ENCODE measurements at regions not wholly inside any gene's neighbourhood (a gene's known extent, or its start where the extent isn't known, plus 50 kb on each side); places are given as distances from the start of the nearest gene placed in this dataset.
A peak's percentile ranks its signal among the peaks of the same experiment; 100 is the strongest.

DNA sequence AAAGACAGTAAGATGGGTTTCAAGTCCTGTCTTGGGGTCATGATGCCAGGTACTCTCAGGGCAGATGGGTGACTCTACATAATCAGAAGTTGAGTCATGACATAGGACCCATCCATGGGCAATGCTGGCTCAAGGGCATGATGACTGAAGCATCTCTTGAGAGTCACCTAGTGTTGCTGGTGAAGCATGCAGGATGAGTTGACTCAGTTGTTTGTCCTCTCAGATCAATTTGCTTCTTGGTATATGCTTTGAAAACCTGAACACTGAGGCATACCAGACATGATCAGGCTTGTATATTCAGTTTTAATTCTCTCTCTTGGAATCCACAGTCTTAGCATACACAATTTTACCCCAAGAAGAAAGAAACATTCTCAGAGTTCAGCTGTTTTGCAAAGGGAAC lies 658.9 kb upstream of the NXPH2 start:
- H3K4me2 ChIP-seq (ENCODE audit: insufficient read depth, insufficient read length, low read length) = no peak overlapping the region
- H3K23me2 ChIP-seq (ENCODE audit: insufficient read length, low read depth, low read length, poor library complexity, severe bottlenecking) = no peaks in the 10 kb centered on the region
- H3K79me2 ChIP-seq (ENCODE audit: insufficient read depth, low read length) = no peaks in the 10 kb centered on the region
- H3K79me1 ChIP-seq (ENCODE audit: insufficient read depth, low read depth, low read length, poor library complexity, severe bottlenecking) = no peaks in the 10 kb centered on the region
- H3T11ph ChIP-seq (ENCODE audit: low read length) = no peak overlapping the region
- no peaks in the 10 kb centered on the region for H3K4me1 ChIP-seq (ENCODE audit: insufficient read depth, low read length)
- no peak overlapping the region for H2AFZ ChIP-seq (ENCODE audit: low read length)
- no peaks in the 10 kb centered on the region for H3K4me1 Mint-ChIP-seq
- no peak overlapping the region for H3K56ac ChIP-seq (ENCODE audit: insufficient read length, low read depth, low read length)
- no peak overlapping the region for H3K4ac ChIP-seq (ENCODE audit: low read depth, low read length)
- no peak overlapping the region for H2AK5ac ChIP-seq (ENCODE audit: insufficient read length, low read length)
- no peaks in the 10 kb centered on the region; a peak in 1 of 7 replicates for H3K36me3 Mint-ChIP-seq (ENCODE audit: insufficient read depth in 1 of 3, low read depth in 3 of 3)
- no peak overlapping the region for H3K27ac ChIP-seq (ENCODE audit: insufficient read length, low read depth, low read length)
- H3K4me3 Mint-ChIP-seq = no peak overlapping the region
- H3K9me3 Mint-ChIP-seq = no peaks in the 10 kb centered on the region
- H3K9me3 ChIP-seq (ENCODE audit: control insufficient read depth, low read depth, low read length) = no peaks in the 10 kb centered on the region
- no peak overlapping the region for H3K9ac ChIP-seq (ENCODE audit: extremely low read depth, insufficient read length, low read length)
- no peaks in the 10 kb centered on the region for H3K27me3 ChIP-seq (ENCODE audit: insufficient read depth, low read length)
- no peak overlapping the region for H2BK5ac ChIP-seq (ENCODE audit: insufficient read length, low read length)
- peak overlapping the region in 1 of 3 experiments; percentile 5; a peak in 1 of 7 replicates for H3K27ac Mint-ChIP-seq
- no peak overlapping the region for H4K5ac ChIP-seq (ENCODE audit: insufficient read length, low read depth, low read length)
- DNase-seq = no peak
- TF ChIP-seq, protein P1, sequence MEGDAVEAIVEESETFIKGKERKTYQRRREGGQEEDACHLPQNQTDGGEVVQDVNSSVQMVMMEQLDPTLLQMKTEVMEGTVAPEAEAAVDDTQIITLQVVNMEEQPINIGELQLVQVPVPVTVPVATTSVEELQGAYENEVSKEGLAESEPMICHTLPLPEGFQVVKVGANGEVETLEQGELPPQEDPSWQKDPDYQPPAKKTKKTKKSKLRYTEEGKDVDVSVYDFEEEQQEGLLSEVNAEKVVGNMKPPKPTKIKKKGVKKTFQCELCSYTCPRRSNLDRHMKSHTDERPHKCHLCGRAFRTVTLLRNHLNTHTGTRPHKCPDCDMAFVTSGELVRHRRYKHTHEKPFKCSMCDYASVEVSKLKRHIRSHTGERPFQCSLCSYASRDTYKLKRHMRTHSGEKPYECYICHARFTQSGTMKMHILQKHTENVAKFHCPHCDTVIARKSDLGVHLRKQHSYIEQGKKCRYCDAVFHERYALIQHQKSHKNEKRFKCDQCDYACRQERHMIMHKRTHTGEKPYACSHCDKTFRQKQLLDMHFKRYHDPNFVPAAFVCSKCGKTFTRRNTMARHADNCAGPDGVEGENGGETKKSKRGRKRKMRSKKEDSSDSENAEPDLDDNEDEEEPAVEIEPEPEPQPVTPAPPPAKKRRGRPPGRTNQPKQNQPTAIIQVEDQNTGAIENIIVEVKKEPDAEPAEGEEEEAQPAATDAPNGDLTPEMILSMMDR (conservative IDR thresholded peaks at IDR 0.05) = no peak
- H4K91ac ChIP-seq (ENCODE audit: insufficient read length, low read depth, low read length) = no peak overlapping the region
- no peak overlapping the region for H2BK20ac ChIP-seq (ENCODE audit: low read depth, low read length, poor library complexity, severe bottlenecking)
- H4K20me1 ChIP-seq (ENCODE audit: control insufficient read depth, insufficient read depth, insufficient read length) = no peaks in the 10 kb centered on the region
- no peak overlapping the region for H3K23ac ChIP-seq (ENCODE audit: insufficient read length, low read depth, low read length)
- no peak overlapping the region for H3K18ac ChIP-seq (ENCODE audit: insufficient read length, low read depth, low read length)
- no peaks in the 10 kb centered on the region for H3K27me3 Mint-ChIP-seq (ENCODE audit: low read depth)
- H2BK15ac ChIP-seq (ENCODE audit: low read depth, low read length) = no peak overlapping the region
- no peak overlapping the region for H3K14ac ChIP-seq (ENCODE audit: insufficient read depth, low read length)
- no peak overlapping the region for H2BK120ac ChIP-seq (ENCODE audit: low read depth, low read length, poor library complexity, severe bottlenecking)
- no peak overlapping the region for H2BK12ac ChIP-seq (ENCODE audit: insufficient read length, low read depth, low read length)
- no peak overlapping the region for H4K8ac ChIP-seq (replicated peaks; ENCODE audit: insufficient read length, low read depth, low read length)
